GM12892 (cell line): ENCODE measurements at regions not wholly inside any gene's neighbourhood (a gene's known extent, or its start where the extent isn't known, plus 50 kb on each side); places are given as distances from the start of the nearest gene placed in this dataset.

Source experiments
- POLR2A ChIP-seq: IDR thresholded peaks from 2 replicates; pipeline ENCODE4 v1.6.1; 2011; ENCODE audit warnings: low read depth, low read length, control low read depth
- POLR2AphosphoS5 ChIP-seq: IDR thresholded peaks from 2 replicates; pipeline ENCODE4 v1.6.1; 2011; ENCODE audit warnings: low read depth, low read length, control low read depth
- TAF1 ChIP-seq: IDR thresholded peaks from 2 replicates; pipeline ENCODE4 v1.6.1; 2011; ENCODE audit warnings: low read depth, mild to moderate bottlenecking, control low read depth, low read length, borderline replicate concordance

GRCh38 chr18:28736951-28737350 is 560.0 kb upstream of the CDH2 start:
- no peak for TF ChIP-seq TAF1
- TF ChIP-seq POLR2A: no peak
- TF ChIP-seq POLR2AphosphoS5: no peak
